Liver (tissue), 8 donors: ENCODE measurements at regions not wholly inside any gene's neighbourhood (a gene's known extent, or its start where the extent isn't known, plus 50 kb on each side); places are given as distances from the start of the nearest gene placed in this dataset.

Experiments used
- DNase-seq: peaks from one replicate; pipeline ENCODE4 v3.0.0-alpha.2; 2017; ENCODE audit warnings: low spot score
- H3K27ac ChIP-seq, 2 donors: one replicate each; pipeline ENCODE4 v1.7.0; 2013; ENCODE audit warnings: inconsistent platforms in 2 of 2, low read length in 2 of 2, control low read depth in 1 of 2, low read depth in 1 of 2, mild to moderate bottlenecking in 1 of 2
- H3K27me3 ChIP-seq, 4 donors: one replicate each; pipeline versions ENCODE4 v1.6.1 to v1.7.0; 2013; ENCODE audit warnings: low read length in 3 of 4, inconsistent platforms in 1 of 4, mild to moderate bottlenecking in 1 of 4, moderate library complexity in 1 of 4; ENCODE audit not compliant: control insufficient read depth in 4 of 4, insufficient read depth in 4 of 4
- H3K36me3 ChIP-seq, 4 donors: one replicate each; pipeline versions ENCODE4 v1.6.1 to v1.7.0; 2013; ENCODE audit warnings: low read length in 3 of 4, mild to moderate bottlenecking in 3 of 4, low read depth in 1 of 4, moderate library complexity in 1 of 4; ENCODE audit not compliant: control insufficient read depth in 4 of 4, insufficient read depth in 3 of 4
- H3K4me1 ChIP-seq, 4 donors: one replicate each; pipeline versions ENCODE4 v1.6.1 to v1.7.0; 2013; ENCODE audit warnings: low read length in 3 of 4, mild to moderate bottlenecking in 3 of 4, moderate library complexity in 1 of 4; ENCODE audit not compliant: control insufficient read depth in 4 of 4, insufficient read depth in 4 of 4
- H3K4me3 ChIP-seq, 3 donors: one replicate each; pipeline versions ENCODE4 v1.6.1 to v1.7.0; 2013; ENCODE audit warnings: low read length in 3 of 3, control low read depth in 1 of 3, low read depth in 1 of 3, mild to moderate bottlenecking in 1 of 3
- H3K9ac ChIP-seq, 2 donors: one replicate each; pipeline ENCODE4 v1.7.0; 2013; ENCODE audit warnings: low read length in 2 of 2, mild to moderate bottlenecking in 2 of 2, moderate library complexity in 2 of 2, control low read depth in 1 of 2, low read depth in 1 of 2
- H3K9me3 ChIP-seq, 4 donors: one replicate each; pipeline versions ENCODE4 v1.6.1 to v1.7.0; 2013; ENCODE audit warnings: low read length in 3 of 4; ENCODE audit not compliant: control insufficient read depth in 4 of 4
- EGR1 ChIP-seq, 2 donors: IDR thresholded peaks; 2 replicates each; pipeline ENCODE4 v1.6.1; 2016 to 2018; ENCODE audit warnings: antibody characterized with exemption in 2 of 2, low read depth in 2 of 2
- FOXA1 ChIP-seq: IDR thresholded peaks from 2 replicates; pipeline ENCODE4 v1.6.1; 2016; ENCODE audit warnings: antibody characterized with exemption
- FOXA2 ChIP-seq: IDR thresholded peaks from 2 replicates; pipeline ENCODE4 v1.6.1; 2016; ENCODE audit warnings: antibody characterized with exemption
- GABPA ChIP-seq, 2 donors: IDR thresholded peaks in 1 of 2; conservative IDR thresholded peaks in 1 of 2; 2 replicates each; pipeline ENCODE4 v1.6.1; 2016; ENCODE audit warnings: antibody characterized with exemption in 2 of 2, mild to moderate bottlenecking in 1 of 2, moderate library complexity in 1 of 2
- HNF4A ChIP-seq, 2 donors: conservative IDR thresholded peaks; 2 replicates each; pipeline ENCODE4 v1.6.1; 2016; ENCODE audit warnings: antibody characterized with exemption in 2 of 2, mild to moderate bottlenecking in 2 of 2
- HNF4G ChIP-seq: IDR thresholded peaks from 2 replicates; pipeline ENCODE4 v1.6.1; 2016; ENCODE audit warnings: antibody characterized with exemption
- JUND ChIP-seq, 2 donors: IDR thresholded peaks; 2 replicates each; pipeline ENCODE4 v1.6.1; 2016; ENCODE audit warnings: antibody characterized with exemption in 2 of 2
- NR2F2 ChIP-seq: IDR thresholded peaks from 2 replicates; pipeline ENCODE4 v1.6.1; 2016; ENCODE audit warnings: antibody characterized with exemption
- RAD21 ChIP-seq, 2 donors: IDR thresholded peaks; 2 replicates each; pipeline ENCODE4 v1.6.1; 2016; ENCODE audit warnings: antibody characterized with exemption in 2 of 2, mild to moderate bottlenecking in 2 of 2
- RXRA ChIP-seq, 2 donors: IDR thresholded peaks; 2 replicates each; pipeline ENCODE4 v1.6.1; 2017 to 2018; ENCODE audit warnings: antibody characterized with exemption in 2 of 2, mild to moderate bottlenecking in 1 of 2
- SP1 ChIP-seq: IDR thresholded peaks from 2 replicates; pipeline ENCODE4 v1.6.1; 2018; ENCODE audit warnings: antibody characterized with exemption, mild to moderate bottlenecking
- TAF1 ChIP-seq: conservative IDR thresholded peaks from 2 replicates; pipeline ENCODE4 v1.6.1; 2016; ENCODE audit warnings: antibody characterized with exemption, mild to moderate bottlenecking
- YY1 ChIP-seq: IDR thresholded peaks from 2 replicates; pipeline ENCODE4 v1.6.1; 2016; ENCODE audit warnings: antibody characterized with exemption, mild to moderate bottlenecking
- WGBS: extraction: QIAGEN DNeasy Blood & Tissue Kit; methylation state at CpG from one replicate; pipeline ENCODE4 v1.1.7; 2013; 5-methylcytosine and 5-hydroxymethylcytosine counted together
- TF ChIP-seq, protein P1 (sequence below): IDR thresholded peaks from 2 replicates; pipeline ENCODE4 v1.6.1; 2016; ENCODE audit warnings: antibody characterized with exemption
- TF ChIP-seq, protein P2 (sequence below): IDR thresholded peaks from 2 replicates; pipeline ENCODE4 v1.6.1; 2016; ENCODE audit warnings: antibody characterized with exemption
- TF ChIP-seq, protein P3 (sequence below): IDR thresholded peaks from 2 replicates; pipeline ENCODE4 v1.6.1; 2016; ENCODE audit warnings: antibody characterized with exemption
- TF ChIP-seq, protein P4 (sequence below): IDR thresholded peaks from 2 replicates; pipeline ENCODE4 v1.6.1; 2016; ENCODE audit warnings: antibody characterized with exemption, mild to moderate bottlenecking
- TF ChIP-seq, protein P5 (sequence below): fragments of 150-350 bp; IDR thresholded peaks from 2 replicates; pipeline ENCODE4 v1.5.1; 2017; ENCODE audit warnings: improper control_type of control experiment, low read depth, low read length; ENCODE audit not compliant: missing input control
- donor health status: healthy.
- donor health status: healthy.
- donor health status: healthy.
- donor health status: healthy.
- donor health status: healthy.

DNA sequence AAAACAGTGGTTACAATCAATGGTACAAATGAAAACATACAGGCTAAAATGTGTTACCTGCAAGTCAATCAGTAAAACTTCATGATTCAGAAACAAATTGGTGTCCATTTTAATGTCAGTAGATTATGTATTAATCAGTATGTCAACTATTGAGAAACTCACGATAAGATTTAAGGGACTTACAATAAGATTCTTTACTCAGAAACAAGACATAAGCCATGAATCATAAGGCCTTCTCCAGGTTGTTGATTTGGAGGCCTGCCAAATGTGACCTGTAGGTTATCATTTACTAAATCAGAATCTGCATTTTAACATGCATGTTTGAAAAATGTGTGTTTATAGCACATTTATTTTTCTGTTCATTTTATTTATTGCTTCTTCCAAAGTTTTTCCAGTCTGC, 623.1 kb downstream of the CCDC85A start:
- Histone ChIP-seq H3K9ac (no peak overlapping the region), H3K36me3 (no peaks in the 10 kb centered on the region), H3K4me1 (peaks cover 0 to 2% (median 0%) of the 10 kb centered on the region in 4 donors), H3K27ac (no peak overlapping the region), H3K4me3 (no peak overlapping the region), H3K9me3 (no peaks in the 10 kb centered on the region), H3K27me3 (no peaks in the 10 kb centered on the region)
- 75% methylated on average over 1 of the region's 1 CpG for WGBS
- no peak for TF ChIP-seq SP1
- no peak for TF ChIP-seq HNF4G
- TF ChIP-seq YY1 = no peak
- TF ChIP-seq, protein P1, sequence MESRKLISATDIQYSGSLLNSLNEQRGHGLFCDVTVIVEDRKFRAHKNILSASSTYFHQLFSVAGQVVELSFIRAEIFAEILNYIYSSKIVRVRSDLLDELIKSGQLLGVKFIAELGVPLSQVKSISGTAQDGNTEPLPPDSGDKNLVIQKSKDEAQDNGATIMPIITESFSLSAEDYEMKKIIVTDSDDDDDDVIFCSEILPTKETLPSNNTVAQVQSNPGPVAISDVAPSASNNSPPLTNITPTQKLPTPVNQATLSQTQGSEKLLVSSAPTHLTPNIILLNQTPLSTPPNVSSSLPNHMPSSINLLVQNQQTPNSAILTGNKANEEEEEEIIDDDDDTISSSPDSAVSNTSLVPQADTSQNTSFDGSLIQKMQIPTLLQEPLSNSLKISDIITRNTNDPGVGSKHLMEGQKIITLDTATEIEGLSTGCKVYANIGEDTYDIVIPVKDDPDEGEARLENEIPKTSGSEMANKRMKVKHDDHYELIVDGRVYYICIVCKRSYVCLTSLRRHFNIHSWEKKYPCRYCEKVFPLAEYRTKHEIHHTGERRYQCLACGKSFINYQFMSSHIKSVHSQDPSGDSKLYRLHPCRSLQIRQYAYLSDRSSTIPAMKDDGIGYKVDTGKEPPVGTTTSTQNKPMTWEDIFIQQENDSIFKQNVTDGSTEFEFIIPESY = no peak
- TF ChIP-seq, protein P2, sequence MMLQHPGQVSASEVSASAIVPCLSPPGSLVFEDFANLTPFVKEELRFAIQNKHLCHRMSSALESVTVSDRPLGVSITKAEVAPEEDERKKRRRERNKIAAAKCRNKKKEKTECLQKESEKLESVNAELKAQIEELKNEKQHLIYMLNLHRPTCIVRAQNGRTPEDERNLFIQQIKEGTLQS = no peak
- TF ChIP-seq NR2F2 = no peak
- TF ChIP-seq, protein P3, sequence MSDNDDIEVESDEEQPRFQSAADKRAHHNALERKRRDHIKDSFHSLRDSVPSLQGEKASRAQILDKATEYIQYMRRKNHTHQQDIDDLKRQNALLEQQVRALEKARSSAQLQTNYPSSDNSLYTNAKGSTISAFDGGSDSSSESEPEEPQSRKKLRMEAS = no peak
- no peak for TF ChIP-seq FOXA2
- TF ChIP-seq FOXA1 = no peak
- no peak for TF ChIP-seq HNF4A (conservative IDR thresholded peaks at IDR 0.05)
- no peak for TF ChIP-seq TAF1
- no peak for TF ChIP-seq RAD21 (IDR thresholded peaks at IDR 0.05)
- TF ChIP-seq EGR1 (IDR thresholded peaks at IDR 0.05; ENCODE audit: low read depth in 2 of 2) = no peak
- TF ChIP-seq GABPA (IDR thresholded peaks at IDR 0.05 in 1 of 2, conservative IDR thresholded peaks at IDR 0.05 in 1 of 2) = no peak
- TF ChIP-seq JUND (IDR thresholded peaks at IDR 0.05) = no peak
- no peak for TF ChIP-seq RXRA (IDR thresholded peaks at IDR 0.05)
- TF ChIP-seq, protein P4, sequence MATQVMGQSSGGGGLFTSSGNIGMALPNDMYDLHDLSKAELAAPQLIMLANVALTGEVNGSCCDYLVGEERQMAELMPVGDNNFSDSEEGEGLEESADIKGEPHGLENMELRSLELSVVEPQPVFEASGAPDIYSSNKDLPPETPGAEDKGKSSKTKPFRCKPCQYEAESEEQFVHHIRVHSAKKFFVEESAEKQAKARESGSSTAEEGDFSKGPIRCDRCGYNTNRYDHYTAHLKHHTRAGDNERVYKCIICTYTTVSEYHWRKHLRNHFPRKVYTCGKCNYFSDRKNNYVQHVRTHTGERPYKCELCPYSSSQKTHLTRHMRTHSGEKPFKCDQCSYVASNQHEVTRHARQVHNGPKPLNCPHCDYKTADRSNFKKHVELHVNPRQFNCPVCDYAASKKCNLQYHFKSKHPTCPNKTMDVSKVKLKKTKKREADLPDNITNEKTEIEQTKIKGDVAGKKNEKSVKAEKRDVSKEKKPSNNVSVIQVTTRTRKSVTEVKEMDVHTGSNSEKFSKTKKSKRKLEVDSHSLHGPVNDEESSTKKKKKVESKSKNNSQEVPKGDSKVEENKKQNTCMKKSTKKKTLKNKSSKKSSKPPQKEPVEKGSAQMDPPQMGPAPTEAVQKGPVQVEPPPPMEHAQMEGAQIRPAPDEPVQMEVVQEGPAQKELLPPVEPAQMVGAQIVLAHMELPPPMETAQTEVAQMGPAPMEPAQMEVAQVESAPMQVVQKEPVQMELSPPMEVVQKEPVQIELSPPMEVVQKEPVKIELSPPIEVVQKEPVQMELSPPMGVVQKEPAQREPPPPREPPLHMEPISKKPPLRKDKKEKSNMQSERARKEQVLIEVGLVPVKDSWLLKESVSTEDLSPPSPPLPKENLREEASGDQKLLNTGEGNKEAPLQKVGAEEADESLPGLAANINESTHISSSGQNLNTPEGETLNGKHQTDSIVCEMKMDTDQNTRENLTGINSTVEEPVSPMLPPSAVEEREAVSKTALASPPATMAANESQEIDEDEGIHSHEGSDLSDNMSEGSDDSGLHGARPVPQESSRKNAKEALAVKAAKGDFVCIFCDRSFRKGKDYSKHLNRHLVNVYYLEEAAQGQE = no peak
- TF ChIP-seq, protein P5, sequence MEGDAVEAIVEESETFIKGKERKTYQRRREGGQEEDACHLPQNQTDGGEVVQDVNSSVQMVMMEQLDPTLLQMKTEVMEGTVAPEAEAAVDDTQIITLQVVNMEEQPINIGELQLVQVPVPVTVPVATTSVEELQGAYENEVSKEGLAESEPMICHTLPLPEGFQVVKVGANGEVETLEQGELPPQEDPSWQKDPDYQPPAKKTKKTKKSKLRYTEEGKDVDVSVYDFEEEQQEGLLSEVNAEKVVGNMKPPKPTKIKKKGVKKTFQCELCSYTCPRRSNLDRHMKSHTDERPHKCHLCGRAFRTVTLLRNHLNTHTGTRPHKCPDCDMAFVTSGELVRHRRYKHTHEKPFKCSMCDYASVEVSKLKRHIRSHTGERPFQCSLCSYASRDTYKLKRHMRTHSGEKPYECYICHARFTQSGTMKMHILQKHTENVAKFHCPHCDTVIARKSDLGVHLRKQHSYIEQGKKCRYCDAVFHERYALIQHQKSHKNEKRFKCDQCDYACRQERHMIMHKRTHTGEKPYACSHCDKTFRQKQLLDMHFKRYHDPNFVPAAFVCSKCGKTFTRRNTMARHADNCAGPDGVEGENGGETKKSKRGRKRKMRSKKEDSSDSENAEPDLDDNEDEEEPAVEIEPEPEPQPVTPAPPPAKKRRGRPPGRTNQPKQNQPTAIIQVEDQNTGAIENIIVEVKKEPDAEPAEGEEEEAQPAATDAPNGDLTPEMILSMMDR = no peak
- no peak for DNase-seq

DNA sequence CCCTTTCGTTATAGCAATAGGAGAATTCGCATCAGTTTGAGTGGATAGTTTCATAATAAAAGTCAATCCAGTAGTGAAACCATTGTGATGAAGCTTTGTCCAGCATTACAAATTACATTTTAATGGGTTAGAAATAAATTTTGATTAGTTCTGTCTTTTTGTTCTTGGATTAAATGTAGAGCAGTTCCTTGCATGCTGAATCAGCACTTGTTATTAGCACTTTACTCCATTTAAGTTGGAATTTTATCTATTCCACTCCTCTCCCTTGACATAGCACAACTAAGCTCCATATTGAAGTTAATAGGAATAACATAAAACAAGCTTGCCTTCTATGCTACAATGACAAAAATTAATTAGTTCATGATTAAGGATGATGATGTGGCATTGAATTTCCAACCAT, 624.1 kb downstream of the CCDC85A start:
- WGBS = 89% methylated on average over 2 of the region's 2 CpGs
- TF ChIP-seq FOXA2 = no peak
- TF ChIP-seq, protein P4 = no peak
- no peak for TF ChIP-seq JUND (IDR thresholded peaks at IDR 0.05)
- DNase-seq = no peak
- Histone ChIP-seq H3K27ac (no peak overlapping the region), H3K27me3 (no peaks in the 10 kb centered on the region), H3K4me1 (no peaks in the 10 kb centered on the region), H3K9me3 (no peaks in the 10 kb centered on the region), H3K9ac (no peak overlapping the region), H3K4me3 (no peak overlapping the region), H3K36me3 (no peaks in the 10 kb centered on the region)
